K562 (cell line): ENCODE measurements at regions not wholly inside any gene's neighbourhood (a gene's known extent, or its start where the extent isn't known, plus 50 kb on each side); places are given as distances from the start of the nearest gene placed in this dataset.

Source experiments
- REST ChIP-seq, 2 experiments: fragments of 450-650 bp; formaldehyde crosslinking in 1 of 2; IDR thresholded peaks; 2 replicates each; pipeline versions ENCODE4 v1.4.0 to v1.6.1; 2014 to 2020; ENCODE audit warnings: mild to moderate bottlenecking in 2 of 2, borderline replicate concordance in 1 of 2, low read depth in 1 of 2

GRCh38 chr5:4570047-4570995 lies 569.8 kb upstream of the ADAMTS16 start (continued):
- TF ChIP-seq REST (IDR thresholded peaks at IDR 0.05; ENCODE audit: borderline replicate concordance) (no peak), REST (CRISPR knock-in tag; IDR thresholded peaks at IDR 0.05; ENCODE audit: low read depth) (no peak)
